OCI-LY7 (cell line): ENCODE measurements at regions not wholly inside any gene's neighbourhood (a gene's known extent, or its start where the extent isn't known, plus 50 kb on each side); places are given as distances from the start of the nearest gene placed in this dataset.

Experiments used
- BruUV-seq: library from RNA; stranded (reverse); fragments of 400-500 nt; replicated peaks from 2 replicates; lab custom pipeline; 2021; lab: Mats Ljungman, UMichigan
- CTCF ChIA-PET: fragments of 300-600 bp; sonication (Branson Sonifier 250); formaldehyde crosslinking; loops from one replicate; lab custom pipeline; 2022; ENCODE audit warnings: antibody characterized with exemption; ENCODE audit not compliant: unreplicated experiment; lab: Charles Lee
- POLR2A ChIA-PET: fragments of 300-600 bp; sonication (Branson Sonifier 250); formaldehyde crosslinking; loops from one replicate; lab custom pipeline; 2022; ENCODE audit warnings: antibody characterized with exemption; lab: Charles Lee
- DNase-seq: peaks from one replicate; pipeline ENCODE4 v3.0.0-alpha.2; 2015; ENCODE audit warnings: low spot score
- H2AFZ ChIP-seq: fragments of 200-600 bp; sonication (generic), shearing (Covaris generic); 2 replicates; pipeline ENCODE4 v1.6.1; 2014; ENCODE audit warnings: mild to moderate bottlenecking, antibody characterized with exemption, low read length, moderate library complexity
- H3K27ac ChIP-seq: fragments of 200-600 bp; sonication (generic); 2 replicates; pipeline ENCODE4 v1.5.1; 2014; ENCODE audit warnings: mixed run types, low read depth, mild to moderate bottlenecking, moderate library complexity, low read length, inconsistent platforms; ENCODE audit not compliant: poor library complexity, severe bottlenecking
- H3K36me3 ChIP-seq: fragments of 200-600 bp; sonication (generic); 2 replicates; pipeline ENCODE4 v1.6.1; 2014; ENCODE audit warnings: mild to moderate bottlenecking, antibody characterized with exemption, low read length, moderate library complexity, mixed read lengths; ENCODE audit not compliant: insufficient read depth
- H3K4me1 ChIP-seq: fragments of 200-600 bp; sonication (generic); 2 replicates; pipeline ENCODE4 v1.5.1; 2014; ENCODE audit warnings: mild to moderate bottlenecking, low read length; ENCODE audit not compliant: insufficient read depth, poor library complexity, severe bottlenecking
- H3K4me2 ChIP-seq: fragments of 200-600 bp; sonication (generic); 2 replicates; pipeline ENCODE4 v1.6.1; 2014; ENCODE audit warnings: mild to moderate bottlenecking, low read length
- H3K4me3 ChIP-seq: fragments of 200-600 bp; sonication (generic); 2 replicates; pipeline ENCODE4 v1.5.1; 2014; ENCODE audit warnings: mild to moderate bottlenecking, low read depth, low read length; ENCODE audit not compliant: poor library complexity, severe bottlenecking
- H3K79me2 ChIP-seq: fragments of 200-600 bp; sonication (generic); 2 replicates; pipeline ENCODE4 v1.6.1; 2016; ENCODE audit warnings: low read depth, mild to moderate bottlenecking, low read length, moderate library complexity, mixed read lengths; ENCODE audit not compliant: insufficient read depth
- H3K9me2 ChIP-seq: fragments of 200-600 bp; sonication (generic); 2 replicates; pipeline ENCODE4 v1.6.1; 2016; ENCODE audit warnings: mild to moderate bottlenecking, low read length, mixed read lengths; ENCODE audit not compliant: insufficient read depth
- H3K9me3 ChIP-seq: fragments of 200-600 bp; sonication (generic); 2 replicates; pipeline ENCODE4 v1.6.1; 2014; ENCODE audit warnings: mild to moderate bottlenecking, mixed run types, low read length, mixed read lengths
- H4K20me1 ChIP-seq: fragments of 200-600 bp; sonication (generic); 2 replicates; pipeline ENCODE4 v1.6.1; 2014; ENCODE audit warnings: mild to moderate bottlenecking, antibody characterized with exemption, low read length, moderate library complexity, mixed read lengths; ENCODE audit not compliant: insufficient read depth
- EZH2phosphoT487 ChIP-seq: fragments of 200-600 bp; sonication (generic); IDR thresholded peaks from 2 replicates; pipeline ENCODE4 v1.6.1; 2018; ENCODE audit warnings: low read depth, borderline replicate concordance, mild to moderate bottlenecking, mixed run types, antibody characterized with exemption, low read length, moderate library complexity, mixed read lengths
- intact Hi-C: fragments of 100-400 bp; cut with micrococcal nuclease; formaldehyde crosslinking; loops from one replicate; pipeline ENCODE4 v1.10.0; 2022; ENCODE audit not compliant: unreplicated experiment
- TF ChIP-seq, protein P1 (sequence below): fragments of 200-600 bp; sonication (generic); conservative IDR thresholded peaks from 2 replicates; pipeline ENCODE4 v1.5.1; 2014; ENCODE audit warnings: mild to moderate bottlenecking, antibody characterized with exemption, low read length, moderate library complexity, mixed read lengths

GRCh38 chr3:151568184-151568583 lies 107.3 kb upstream of the IGSF10 start:
- Histone ChIP-seq H3K4me3 (no peak overlapping the region), H3K27ac (no peak overlapping the region), H2AFZ (no peak overlapping the region), H3K36me3 (no peaks in the 10 kb centered on the region), H3K4me2 (no peak overlapping the region), H3K9me2 (no peaks in the 10 kb centered on the region), H4K20me1 (no peaks in the 10 kb centered on the region), H3K79me2 (no peaks in the 10 kb centered on the region), H3K9me3 (no peaks in the 10 kb centered on the region), H3K4me1 (no peaks in the 10 kb centered on the region)
- POLR2A ChIA-PET, result no interaction called here
- intact Hi-C loops, result no loop called here
- TF ChIP-seq, protein P1, sequence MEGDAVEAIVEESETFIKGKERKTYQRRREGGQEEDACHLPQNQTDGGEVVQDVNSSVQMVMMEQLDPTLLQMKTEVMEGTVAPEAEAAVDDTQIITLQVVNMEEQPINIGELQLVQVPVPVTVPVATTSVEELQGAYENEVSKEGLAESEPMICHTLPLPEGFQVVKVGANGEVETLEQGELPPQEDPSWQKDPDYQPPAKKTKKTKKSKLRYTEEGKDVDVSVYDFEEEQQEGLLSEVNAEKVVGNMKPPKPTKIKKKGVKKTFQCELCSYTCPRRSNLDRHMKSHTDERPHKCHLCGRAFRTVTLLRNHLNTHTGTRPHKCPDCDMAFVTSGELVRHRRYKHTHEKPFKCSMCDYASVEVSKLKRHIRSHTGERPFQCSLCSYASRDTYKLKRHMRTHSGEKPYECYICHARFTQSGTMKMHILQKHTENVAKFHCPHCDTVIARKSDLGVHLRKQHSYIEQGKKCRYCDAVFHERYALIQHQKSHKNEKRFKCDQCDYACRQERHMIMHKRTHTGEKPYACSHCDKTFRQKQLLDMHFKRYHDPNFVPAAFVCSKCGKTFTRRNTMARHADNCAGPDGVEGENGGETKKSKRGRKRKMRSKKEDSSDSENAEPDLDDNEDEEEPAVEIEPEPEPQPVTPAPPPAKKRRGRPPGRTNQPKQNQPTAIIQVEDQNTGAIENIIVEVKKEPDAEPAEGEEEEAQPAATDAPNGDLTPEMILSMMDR, result no peak
- no peak for TF ChIP-seq EZH2phosphoT487
- CTCF ChIA-PET, result no interaction called here
- BruUV-seq, result no TSS peak
- no peak for DNase-seq

- BruUV-seq, result no TSS peak
- no peaks in the 10 kb centered on the region for H3K9me2 ChIP-seq
- TF ChIP-seq EZH2phosphoT487, result no peak
- TF ChIP-seq, protein P1, result no peak
- no peaks in the 10 kb centered on the region for H3K36me3 ChIP-seq
- ChIA-PET CTCF (no interaction called here), POLR2A (no interaction called here)
- no peak overlapping the region for H3K4me3 ChIP-seq
- H3K79me2 ChIP-seq, result no peaks in the 10 kb centered on the region
- no peaks in the 10 kb centered on the region for H3K9me3 ChIP-seq
- no peak overlapping the region for H3K27ac ChIP-seq
- intact Hi-C loops, result no loop called here
- no peak overlapping the region for H3K4me2 ChIP-seq
- no peaks in the 10 kb centered on the region for H3K4me1 ChIP-seq
- H4K20me1 ChIP-seq, result no peaks in the 10 kb centered on the region
- H2AFZ ChIP-seq, result no peak overlapping the region
- DNase-seq, result no peak
These were observed 106.6 kb upstream of the IGSF10 start for GRCh38 chr3:151567477-151567876.

- Histone ChIP-seq H2AFZ (no peak overlapping the region), H3K36me3 (no peaks in the 10 kb centered on the region), H3K4me2 (no peak overlapping the region), H3K9me2 (no peaks in the 10 kb centered on the region), H3K4me1 (no peaks in the 10 kb centered on the region), H3K27ac (no peak overlapping the region), H3K9me3 (no peaks in the 10 kb centered on the region), H3K79me2 (no peaks in the 10 kb centered on the region), H4K20me1 (no peaks in the 10 kb centered on the region), H3K4me3 (no peak overlapping the region)
- intact Hi-C loops, result no loop called here
- POLR2A ChIA-PET, result interaction anchor here (0.9 to 1.5 kb wide), 2 partner anchors 20 to 388 kb away, joined by 3 read pairs; no protein-coding TSS in a partner anchor
- no TSS peak for BruUV-seq
- TF ChIP-seq, protein P1, result no peak
- TF ChIP-seq EZH2phosphoT487, result no peak
- DNase-seq, result no peak
- CTCF ChIA-PET, result interaction anchor here (0.7 kb wide), 1 partner anchor 97 kb away, joined by 3 read pairs; no protein-coding TSS in a partner anchor
These were observed 103.4 kb upstream of the IGSF10 start for GRCh38 chr3:151564261-151564660.
